Liver (tissue), 3 donors: ENCODE measurements at regions not wholly inside any gene's neighbourhood (a gene's known extent, or its start where the extent isn't known, plus 50 kb on each side); places are given as distances from the start of the nearest gene placed in this dataset.

ENCODE experiments used
- CTCF ChIP-seq: fragments of 150-350 bp; IDR thresholded peaks from 2 replicates; pipeline ENCODE4 v1.5.1; 2017; ENCODE audit warnings: improper control_type of control experiment, low read depth, low read length; ENCODE audit not compliant: missing input control
- EGR1 ChIP-seq, 2 donors: IDR thresholded peaks; 2 replicates each; pipeline ENCODE4 v1.6.1; 2016 to 2018; ENCODE audit warnings: antibody characterized with exemption in 2 of 2, low read depth in 2 of 2
- FOXA2 ChIP-seq: IDR thresholded peaks from 2 replicates; pipeline ENCODE4 v1.6.1; 2016; ENCODE audit warnings: antibody characterized with exemption
- JUND ChIP-seq, 2 donors: IDR thresholded peaks; 2 replicates each; pipeline ENCODE4 v1.6.1; 2016; ENCODE audit warnings: antibody characterized with exemption in 2 of 2
- NR2F2 ChIP-seq: IDR thresholded peaks from 2 replicates; pipeline ENCODE4 v1.6.1; 2016; ENCODE audit warnings: antibody characterized with exemption
- RXRA ChIP-seq, 2 donors: IDR thresholded peaks; 2 replicates each; pipeline ENCODE4 v1.6.1; 2017 to 2018; ENCODE audit warnings: antibody characterized with exemption in 2 of 2, mild to moderate bottlenecking in 1 of 2
- SP1 ChIP-seq: IDR thresholded peaks from 2 replicates; pipeline ENCODE4 v1.6.1; 2018; ENCODE audit warnings: antibody characterized with exemption, mild to moderate bottlenecking
- YY1 ChIP-seq: IDR thresholded peaks from 2 replicates; pipeline ENCODE4 v1.6.1; 2016; ENCODE audit warnings: antibody characterized with exemption, mild to moderate bottlenecking
- TF ChIP-seq, protein P1 (sequence below): IDR thresholded peaks from 2 replicates; pipeline ENCODE4 v1.6.1; 2016; ENCODE audit warnings: antibody characterized with exemption, mild to moderate bottlenecking
- TF ChIP-seq, protein P2 (sequence below): IDR thresholded peaks from 2 replicates; pipeline ENCODE4 v1.6.1; 2016; ENCODE audit warnings: antibody characterized with exemption
- donor health status: healthy.
- donor health status: healthy.

GRCh38 chr2:168315331-168316072, 68.1 kb upstream of the STK39 start:
- TF ChIP-seq CTCF = no peak
- TF ChIP-seq RXRA (IDR thresholded peaks at IDR 0.05) = no peak
- TF ChIP-seq JUND (IDR thresholded peaks at IDR 0.05) = no peak
- TF ChIP-seq YY1 = no peak
- no peak for TF ChIP-seq EGR1 (IDR thresholded peaks at IDR 0.05; ENCODE audit: low read depth in 2 of 2)
- TF ChIP-seq, protein P1, sequence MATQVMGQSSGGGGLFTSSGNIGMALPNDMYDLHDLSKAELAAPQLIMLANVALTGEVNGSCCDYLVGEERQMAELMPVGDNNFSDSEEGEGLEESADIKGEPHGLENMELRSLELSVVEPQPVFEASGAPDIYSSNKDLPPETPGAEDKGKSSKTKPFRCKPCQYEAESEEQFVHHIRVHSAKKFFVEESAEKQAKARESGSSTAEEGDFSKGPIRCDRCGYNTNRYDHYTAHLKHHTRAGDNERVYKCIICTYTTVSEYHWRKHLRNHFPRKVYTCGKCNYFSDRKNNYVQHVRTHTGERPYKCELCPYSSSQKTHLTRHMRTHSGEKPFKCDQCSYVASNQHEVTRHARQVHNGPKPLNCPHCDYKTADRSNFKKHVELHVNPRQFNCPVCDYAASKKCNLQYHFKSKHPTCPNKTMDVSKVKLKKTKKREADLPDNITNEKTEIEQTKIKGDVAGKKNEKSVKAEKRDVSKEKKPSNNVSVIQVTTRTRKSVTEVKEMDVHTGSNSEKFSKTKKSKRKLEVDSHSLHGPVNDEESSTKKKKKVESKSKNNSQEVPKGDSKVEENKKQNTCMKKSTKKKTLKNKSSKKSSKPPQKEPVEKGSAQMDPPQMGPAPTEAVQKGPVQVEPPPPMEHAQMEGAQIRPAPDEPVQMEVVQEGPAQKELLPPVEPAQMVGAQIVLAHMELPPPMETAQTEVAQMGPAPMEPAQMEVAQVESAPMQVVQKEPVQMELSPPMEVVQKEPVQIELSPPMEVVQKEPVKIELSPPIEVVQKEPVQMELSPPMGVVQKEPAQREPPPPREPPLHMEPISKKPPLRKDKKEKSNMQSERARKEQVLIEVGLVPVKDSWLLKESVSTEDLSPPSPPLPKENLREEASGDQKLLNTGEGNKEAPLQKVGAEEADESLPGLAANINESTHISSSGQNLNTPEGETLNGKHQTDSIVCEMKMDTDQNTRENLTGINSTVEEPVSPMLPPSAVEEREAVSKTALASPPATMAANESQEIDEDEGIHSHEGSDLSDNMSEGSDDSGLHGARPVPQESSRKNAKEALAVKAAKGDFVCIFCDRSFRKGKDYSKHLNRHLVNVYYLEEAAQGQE = no peak
- no peak for TF ChIP-seq SP1
- TF ChIP-seq, protein P2, sequence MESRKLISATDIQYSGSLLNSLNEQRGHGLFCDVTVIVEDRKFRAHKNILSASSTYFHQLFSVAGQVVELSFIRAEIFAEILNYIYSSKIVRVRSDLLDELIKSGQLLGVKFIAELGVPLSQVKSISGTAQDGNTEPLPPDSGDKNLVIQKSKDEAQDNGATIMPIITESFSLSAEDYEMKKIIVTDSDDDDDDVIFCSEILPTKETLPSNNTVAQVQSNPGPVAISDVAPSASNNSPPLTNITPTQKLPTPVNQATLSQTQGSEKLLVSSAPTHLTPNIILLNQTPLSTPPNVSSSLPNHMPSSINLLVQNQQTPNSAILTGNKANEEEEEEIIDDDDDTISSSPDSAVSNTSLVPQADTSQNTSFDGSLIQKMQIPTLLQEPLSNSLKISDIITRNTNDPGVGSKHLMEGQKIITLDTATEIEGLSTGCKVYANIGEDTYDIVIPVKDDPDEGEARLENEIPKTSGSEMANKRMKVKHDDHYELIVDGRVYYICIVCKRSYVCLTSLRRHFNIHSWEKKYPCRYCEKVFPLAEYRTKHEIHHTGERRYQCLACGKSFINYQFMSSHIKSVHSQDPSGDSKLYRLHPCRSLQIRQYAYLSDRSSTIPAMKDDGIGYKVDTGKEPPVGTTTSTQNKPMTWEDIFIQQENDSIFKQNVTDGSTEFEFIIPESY = no peak
- no peak for TF ChIP-seq NR2F2
- no peak for TF ChIP-seq FOXA2
